Suprapubic skin (tissue), 4 donors: ENCODE measurements at regions not wholly inside any gene's neighbourhood (a gene's known extent, or its start where the extent isn't known, plus 50 kb on each side); places are given as distances from the start of the nearest gene placed in this dataset.

Experiments
- CTCF ChIP-seq, 2 donors: fragments of 200-600 bp in 1 of 2; fragments of 450-650 bp in 1 of 2; sonication (generic) in 1 of 2; IDR thresholded peaks; one replicate each; pipeline ENCODE4 v1.5.1; 2016 to 2019; ENCODE audit warnings: antibody characterized with exemption in 2 of 2, mild to moderate bottlenecking in 1 of 2, moderate library complexity in 1 of 2
- POLR2A ChIP-seq, 2 donors: fragments of 450-650 bp; IDR thresholded peaks; one replicate each; pipeline ENCODE4 v1.6.1; 2017; ENCODE audit warnings: antibody characterized with exemption in 2 of 2, mild to moderate bottlenecking in 2 of 2, moderate library complexity in 2 of 2
- POLR2AphosphoS5 ChIP-seq, 3 donors: sonication (generic); formaldehyde crosslinking; IDR thresholded peaks; one replicate each; pipeline ENCODE4 v1.6.1; 2017; ENCODE audit warnings: antibody characterized with exemption in 3 of 3

GRCh38 chr10:37632641-37633040 is 224.8 kb downstream of the ZNF248 start:
- no peak for TF ChIP-seq CTCF (IDR thresholded peaks at IDR 0.05)
- no peak for TF ChIP-seq POLR2A (IDR thresholded peaks at IDR 0.05)
- no peak for TF ChIP-seq POLR2AphosphoS5 (IDR thresholded peaks at IDR 0.05)
